Skin epidermis (tissue), 12 donors: ENCODE measurements at regions not wholly inside any gene's neighbourhood (a gene's known extent, or its start where the extent isn't known, plus 50 kb on each side); places are given as distances from the start of the nearest gene placed in this dataset.

ENCODE experiments used
- H3K27ac ChIP-seq, 21 experiments: fragments of 200-600 bp; sonication (generic) in 11 of 21; one replicate each; pipeline ENCODE4 v1.5.0; 2020; ENCODE audit warnings: mild to moderate bottlenecking in 3 of 21, inconsistent platforms in 2 of 21, moderate library complexity in 2 of 21
- H3K4me3 ChIP-seq, 7 experiments: fragments of 200-600 bp; sonication (generic) in 2 of 7; one replicate each; pipeline ENCODE4 v1.5.0; 2020; ENCODE audit warnings: inconsistent platforms in 2 of 7, mild to moderate bottlenecking in 2 of 7, moderate library complexity in 1 of 7

DNA sequence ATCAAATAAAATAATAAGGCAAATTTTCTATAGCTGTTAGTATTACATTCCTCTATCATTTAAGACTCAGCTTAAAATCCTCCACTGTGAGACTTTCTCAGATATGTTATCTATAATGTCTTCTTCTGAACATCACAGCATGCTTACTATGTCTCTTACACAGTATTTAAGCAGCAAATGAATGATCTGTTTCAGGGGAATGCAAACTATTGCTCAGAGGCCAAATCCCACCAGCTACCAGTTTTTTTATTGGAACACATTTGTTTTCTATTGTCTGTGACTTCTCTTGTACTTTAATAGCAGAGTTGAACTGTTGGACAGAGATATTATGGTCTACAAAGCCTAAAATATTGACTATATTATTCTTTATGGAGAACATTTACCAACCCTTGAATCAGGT lies 59.6 kb downstream of the C3orf38 start:
- no peak overlapping the region for H3K4me3 ChIP-seq
- H3K27ac ChIP-seq, result no peak overlapping the region

- no peak overlapping the region for H3K27ac ChIP-seq
- no peak overlapping the region for H3K4me3 ChIP-seq
Measured at GRCh38 chr3:88211096-88211890, 61.5 kb downstream of the C3orf38 start.

DNA sequence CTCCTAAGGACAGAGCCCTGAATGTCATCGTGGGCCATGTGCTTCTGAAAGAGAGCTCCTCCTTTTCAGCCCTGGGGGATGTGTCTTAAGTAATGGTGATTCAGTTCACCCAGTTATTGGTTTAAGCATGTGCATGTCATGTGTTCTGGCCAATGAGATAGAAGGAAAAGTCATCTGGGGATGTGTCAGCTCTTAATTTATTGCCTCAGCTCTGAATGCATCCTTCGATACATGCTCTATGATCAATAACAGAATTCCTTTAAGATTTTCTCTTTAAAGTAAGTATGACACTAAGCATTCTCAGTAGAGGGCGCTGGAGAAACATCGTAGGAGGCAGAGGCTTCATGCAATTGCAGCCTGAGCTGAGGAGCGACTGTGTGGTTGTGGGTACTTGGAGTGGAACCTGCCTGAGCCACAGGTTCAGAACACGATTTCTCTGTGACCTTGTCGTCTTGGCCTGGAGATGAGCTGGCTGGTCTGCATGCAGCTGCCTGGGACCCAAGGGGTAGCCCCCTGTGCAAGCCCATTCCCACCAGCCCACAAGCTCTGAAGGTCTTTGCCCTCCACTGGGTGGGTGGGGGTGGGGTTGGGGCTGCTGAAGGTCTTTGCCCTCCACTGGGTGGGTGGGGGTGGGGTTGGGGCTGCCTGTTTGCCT lies 69.5 kb downstream of the C3orf38 start:
- Histone ChIP-seq H3K27ac (no peak overlapping the region), H3K4me3 (no peak overlapping the region)

DNA sequence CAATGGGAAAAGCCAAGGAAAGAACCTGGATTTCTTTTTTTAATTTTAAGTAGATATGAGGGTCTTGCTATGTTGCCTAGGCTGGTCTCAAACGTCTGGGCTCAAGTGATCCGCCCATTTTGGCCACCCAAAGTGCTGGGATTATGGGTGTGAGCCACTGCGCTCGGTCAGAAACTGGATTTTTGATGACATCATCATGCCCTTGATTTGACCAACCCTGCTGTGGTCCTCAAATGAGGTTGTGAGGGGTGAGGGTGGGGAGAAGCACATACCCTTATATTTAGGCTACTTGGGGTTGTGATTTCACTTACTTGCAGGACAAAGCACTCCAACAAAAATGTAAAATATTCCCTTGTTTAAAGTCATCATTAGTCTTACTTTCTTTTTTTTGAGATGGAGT lies 70.4 kb downstream of the C3orf38 start:
- H3K27ac ChIP-seq, result no peak overlapping the region
- no peak overlapping the region for H3K4me3 ChIP-seq

- Histone ChIP-seq H3K27ac (no peak overlapping the region), H3K4me3 (no peak overlapping the region)
Measured at GRCh38 chr3:88221726-88222125, 72.0 kb downstream of the C3orf38 start.

- Histone ChIP-seq H3K27ac (no peak overlapping the region), H3K4me3 (no peak overlapping the region)
Measured at GRCh38 chr3:88222343-88222742, 72.6 kb downstream of the C3orf38 start.

DNA sequence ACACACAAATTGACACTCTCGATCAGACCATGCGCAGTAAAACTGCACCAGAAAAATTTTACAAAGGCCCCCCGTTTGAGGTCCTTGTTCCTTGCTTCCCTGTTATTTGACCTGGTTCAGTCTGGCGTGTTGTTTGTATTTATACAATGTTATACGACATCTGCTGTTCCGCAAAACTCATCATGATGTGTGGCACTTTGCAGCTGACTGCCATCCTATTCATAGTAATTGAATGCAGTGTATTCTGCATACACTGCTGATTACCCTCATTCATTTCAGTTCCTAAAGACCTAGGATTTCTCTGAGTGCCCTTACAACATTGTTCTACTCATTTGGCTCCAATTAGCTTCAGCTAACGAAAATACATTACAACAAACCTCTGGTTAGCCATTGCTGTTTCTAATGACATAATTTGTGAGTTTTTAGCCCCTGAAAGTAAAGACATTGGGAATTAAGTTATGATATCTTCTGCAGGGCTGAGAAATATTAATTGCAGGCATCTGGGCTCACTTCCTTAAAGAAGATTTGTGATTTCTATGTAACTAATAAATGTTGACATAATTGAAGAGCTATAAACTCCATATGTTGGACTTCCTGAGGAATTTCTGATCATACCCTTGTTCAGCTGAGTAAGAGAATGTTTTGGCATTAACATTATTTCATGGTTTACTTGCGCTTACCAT lies 75.7 kb downstream of the C3orf38 start:
- no peak overlapping the region for H3K4me3 ChIP-seq
- no peak overlapping the region for H3K27ac ChIP-seq

- H3K4me3 ChIP-seq, result no peak overlapping the region
- no peak overlapping the region for H3K27ac ChIP-seq
Measured at GRCh38 chr3:88226910-88227309, 77.2 kb downstream of the C3orf38 start.

GRCh38 chr3:88230638-88231037 lies 80.9 kb downstream of the C3orf38 start:
- no peak overlapping the region for H3K4me3 ChIP-seq
- no peak overlapping the region for H3K27ac ChIP-seq

DNA sequence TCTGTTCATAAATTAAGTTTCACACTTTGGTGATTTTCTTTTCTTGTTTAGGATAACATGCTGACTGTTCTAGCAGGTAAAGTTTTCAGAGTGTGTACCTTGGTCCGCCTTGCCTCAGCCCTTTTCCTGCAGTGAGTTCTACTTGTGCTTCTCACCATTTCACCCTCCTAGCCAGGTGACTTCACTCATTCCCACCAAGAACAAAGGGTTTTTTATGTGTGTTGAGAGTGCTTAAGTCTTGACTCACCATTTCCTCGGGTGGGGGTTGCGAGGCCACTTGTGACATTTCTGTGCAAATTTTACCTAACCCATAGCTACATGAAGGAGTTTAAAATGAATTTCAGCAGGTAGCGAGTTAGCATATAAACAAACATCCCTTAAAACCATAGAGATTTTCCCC lies 81.4 kb downstream of the C3orf38 start:
- Histone ChIP-seq H3K27ac (no peak overlapping the region), H3K4me3 (no peak overlapping the region)

DNA sequence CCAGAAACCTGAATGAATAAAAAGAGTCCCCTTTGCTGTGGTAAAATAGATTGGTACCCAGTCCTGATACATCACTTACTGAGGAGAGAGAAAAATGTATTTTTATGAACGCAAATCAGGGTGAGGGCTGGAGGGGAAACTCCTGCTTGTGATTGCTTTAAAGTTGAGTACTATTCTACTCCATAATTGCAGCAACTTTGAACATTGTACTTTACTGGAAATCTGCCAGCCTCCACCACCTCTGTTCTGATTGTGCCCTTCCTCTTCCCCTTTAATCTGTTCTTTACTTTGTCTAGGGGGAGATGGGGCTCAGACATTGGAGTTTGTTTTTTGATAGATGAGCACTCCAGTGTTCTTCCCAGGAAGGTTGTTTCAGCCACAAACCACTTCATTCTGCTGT lies 81.9 kb downstream of the C3orf38 start:
- no peak overlapping the region for H3K4me3 ChIP-seq
- H3K27ac ChIP-seq, result no peak overlapping the region

DNA sequence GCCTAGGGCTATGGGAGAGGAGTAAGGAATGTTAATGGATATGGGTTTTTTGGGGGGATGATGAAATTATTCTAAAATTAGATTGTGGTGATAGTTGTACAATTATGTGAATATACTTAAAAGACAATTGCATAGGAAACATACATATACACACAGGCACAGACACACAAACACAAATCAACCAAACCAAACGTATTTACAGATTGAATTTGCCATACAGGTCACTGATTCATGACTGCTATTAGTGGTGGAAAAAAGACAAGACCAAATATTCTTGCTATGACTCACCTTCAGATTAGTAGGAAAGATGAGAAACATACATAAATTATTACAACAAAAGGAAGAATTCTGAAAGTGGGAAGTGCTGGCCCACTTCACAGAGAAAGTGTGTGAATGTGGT lies 85.3 kb downstream of the C3orf38 start:
- Histone ChIP-seq H3K27ac (no peak overlapping the region), H3K4me3 (no peak overlapping the region)

- Histone ChIP-seq H3K27ac (no peak overlapping the region), H3K4me3 (no peak overlapping the region)
Measured at GRCh38 chr3:88239870-88240269, 90.1 kb downstream of the C3orf38 start.

GRCh38 chr3:88248658-88249057 lies 98.9 kb downstream of the C3orf38 start:
- Histone ChIP-seq H3K4me3 (no peak overlapping the region), H3K27ac (no peak overlapping the region)

GRCh38 chr3:88259045-88259444 lies 109.3 kb downstream of the C3orf38 start:
- Histone ChIP-seq H3K27ac (no peak overlapping the region), H3K4me3 (no peak overlapping the region)

DNA sequence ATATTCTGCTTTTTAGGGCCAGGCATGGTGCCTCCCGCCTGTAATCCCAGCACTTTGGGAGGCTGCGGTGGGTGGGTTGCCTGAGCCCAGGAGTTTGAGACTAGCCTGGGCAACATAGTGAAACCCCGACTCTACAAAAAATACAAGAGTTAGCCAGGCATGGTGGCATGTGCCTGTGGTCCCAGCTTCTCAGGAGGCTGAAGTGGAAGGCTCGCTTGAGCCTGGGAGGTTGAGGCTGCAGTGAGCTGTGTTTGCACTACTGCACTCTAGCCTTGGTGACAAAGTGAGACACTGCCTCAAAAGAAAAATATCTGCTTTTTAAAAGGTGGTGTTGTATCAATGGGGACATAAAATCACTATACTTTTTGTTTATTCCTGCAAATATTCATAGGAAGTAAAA lies 112.8 kb downstream of the C3orf38 start:
- Histone ChIP-seq H3K4me3 (no peak overlapping the region), H3K27ac (no peak overlapping the region)

DNA sequence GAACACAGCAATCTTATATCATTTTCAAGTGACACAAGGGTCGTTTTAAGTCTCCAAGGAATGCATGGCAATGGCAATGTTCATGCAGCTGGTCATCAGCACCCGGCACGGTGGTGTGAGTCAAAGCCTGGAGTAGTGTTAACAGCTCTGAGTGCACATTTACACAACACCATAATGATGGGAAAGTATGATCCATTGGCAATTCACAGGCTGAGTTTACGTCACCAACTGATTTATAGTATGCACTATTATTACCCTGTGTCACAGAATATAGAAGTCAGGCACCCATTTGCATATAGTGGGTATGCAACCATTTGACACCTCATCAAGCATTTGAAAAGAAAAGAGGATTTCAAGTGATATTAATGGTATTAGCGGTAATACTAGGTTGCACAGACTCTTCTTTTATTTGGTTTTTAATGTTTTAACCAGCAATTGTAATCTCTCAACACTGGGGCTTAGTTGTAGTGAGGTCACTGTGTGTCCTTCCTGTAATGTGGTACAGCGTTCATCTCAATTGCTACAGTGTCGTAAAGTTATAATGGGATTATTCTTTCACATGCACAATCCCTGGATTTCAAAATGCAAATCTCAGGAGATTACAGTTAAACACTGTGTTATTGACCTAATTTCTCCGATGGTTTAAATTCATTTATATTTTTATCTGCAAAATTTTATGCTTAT lies 113.8 kb downstream of the C3orf38 start:
- H3K4me3 ChIP-seq, result no peak overlapping the region

DNA sequence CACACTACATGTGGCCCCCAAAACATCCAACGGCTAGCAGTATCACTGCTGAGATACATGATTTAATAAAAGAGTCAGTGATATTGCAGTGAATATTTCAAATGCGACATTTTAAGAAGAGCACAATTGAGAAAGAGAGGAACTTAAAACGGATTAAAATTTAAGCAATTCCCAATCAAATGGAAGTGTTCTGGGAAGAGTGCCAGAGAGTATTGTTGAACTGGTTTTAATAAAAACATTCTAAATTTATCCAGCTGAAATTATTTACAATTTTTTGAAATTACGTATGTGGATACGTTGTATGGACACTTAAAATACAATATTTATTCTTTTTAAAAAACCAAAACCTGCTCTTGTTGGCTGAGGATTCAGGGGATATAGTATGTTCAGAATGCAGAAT lies 117.7 kb downstream of the C3orf38 start:
- H3K4me3 ChIP-seq, result no peak overlapping the region
- H3K27ac ChIP-seq, result no peak overlapping the region

More for the DNA sequence above, 113.8 kb downstream of the C3orf38 start:
- H3K27ac ChIP-seq, result no peak overlapping the region

GRCh38 chr3:88267847-88268246 lies 118.1 kb downstream of the C3orf38 start:
- no peak overlapping the region for H3K27ac ChIP-seq
- no peak overlapping the region for H3K4me3 ChIP-seq

DNA sequence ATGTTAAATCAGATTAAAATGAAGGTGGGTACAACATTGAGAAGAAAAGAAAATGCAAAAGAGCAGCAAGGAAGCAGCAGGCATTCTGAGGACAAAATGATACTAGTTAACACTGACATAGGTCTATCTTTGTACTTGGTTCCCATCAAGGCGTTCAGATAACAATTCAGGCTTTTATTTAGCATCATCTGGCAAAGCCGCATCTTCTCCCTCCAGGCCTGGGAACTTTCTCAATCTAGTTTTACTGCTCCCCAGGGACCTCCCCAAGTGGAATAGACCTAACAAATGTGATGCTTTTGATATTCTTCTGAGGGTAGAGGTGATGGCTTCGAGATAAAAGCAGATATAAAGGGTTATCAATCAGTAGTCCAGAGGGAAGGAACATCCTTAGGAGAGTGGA lies 130.6 kb downstream of the C3orf38 start:
- Histone ChIP-seq H3K27ac (no peak overlapping the region), H3K4me3 (no peak overlapping the region)
